ENCODE measurements at regions not wholly inside any gene's neighbourhood (a gene's known extent, or its start where the extent isn't known, plus 50 kb on each side); places are given as distances from the start of the nearest gene placed in this dataset.

GRCh38 chr14:65329481-65329880 is 83.0 kb upstream of the FUT8 start:
- H3K4me1 ChIP-seq (ENCODE audit: insufficient read depth) = peaks cover 17% of the 10 kb centered on the region
- H2AFZ ChIP-seq = no peak overlapping the region
- no peaks in the 10 kb centered on the region for H3F3A ChIP-seq (replicated peaks; ENCODE audit: low read depth)
- H4K20me1 ChIP-seq (replicated peaks; ENCODE audit: insufficient read depth) = no peaks in the 10 kb centered on the region; the same call in 1 of the 2 replicates
- H3K27me3 ChIP-seq (ENCODE audit: insufficient read depth) = peaks cover 35% of the 10 kb centered on the region
- H3K79me2 ChIP-seq (replicated peaks; ENCODE audit: insufficient read depth) = no peaks in the 10 kb centered on the region
- DNase-seq (ENCODE audit: low spot score) = no peak
- Mint-ChIP-seq H3K36me3 (ENCODE audit: low read depth) (no peaks in the 10 kb centered on the region), H3K4me3 (no peak overlapping the region), H3K27me3 (ENCODE audit: insufficient read depth, low read depth, poor library complexity) (peaks cover 14% of the 10 kb centered on the region), H3K4me1 (peaks cover 17% of the 10 kb centered on the region), H3K9me3 (no peaks in the 10 kb centered on the region), H3K27ac (no peak overlapping the region)
- no peak overlapping the region for H3K4me2 ChIP-seq
- no peak for ATAC-seq
- no peaks in the 10 kb centered on the region; the same call in 1 of the 2 replicates for H3K9me2 ChIP-seq (ENCODE audit: insufficient read depth)
- H3K27ac ChIP-seq (ENCODE audit: low read depth) = no peak overlapping the region
- no peaks in the 10 kb centered on the region for H3K36me3 ChIP-seq (ENCODE audit: insufficient read depth)
- TF ChIP-seq JUNB (IDR thresholded peaks at IDR 0.05; ENCODE audit: unreplicated experiment) (no peak), EZH2 (IDR thresholded peaks at IDR 0.05; ENCODE audit: low read depth, unreplicated experiment) (no peak), REST (IDR thresholded peaks at IDR 0.05; ENCODE audit: unreplicated experiment) (no peak), ZNF114 (CRISPR knock-in tag; IDR thresholded peaks at IDR 0.05) (no peak), CREB1 (CRISPR knock-in tag; IDR thresholded peaks at IDR 0.05; ENCODE audit: low read depth) (no peak), CTCF (conservative IDR thresholded peaks at IDR 0.05; ENCODE audit: low read depth in 2 of 2) (no peak)
- no peak overlapping the region for H3K4me3 ChIP-seq

GRCh38 chr14:65329911-65330310 is 82.6 kb upstream of the FUT8 start:
- Histone ChIP-seq H3K9me2 (ENCODE audit: insufficient read depth) (no peaks in the 10 kb centered on the region; the same call in 1 of the 2 replicates), H3K79me2 (replicated peaks; ENCODE audit: insufficient read depth) (no peaks in the 10 kb centered on the region), H2AFZ (no peak overlapping the region), H3K27ac (ENCODE audit: low read depth) (no peak overlapping the region), H3K36me3 (ENCODE audit: insufficient read depth) (no peaks in the 10 kb centered on the region), H3F3A (replicated peaks; ENCODE audit: low read depth) (no peaks in the 10 kb centered on the region), H3K4me1 (ENCODE audit: insufficient read depth) (peaks cover 19% of the 10 kb centered on the region), H3K4me2 (no peak overlapping the region), H3K27me3 (ENCODE audit: insufficient read depth) (peaks cover 37% of the 10 kb centered on the region), H4K20me1 (replicated peaks; ENCODE audit: insufficient read depth) (no peaks in the 10 kb centered on the region; the same call in 1 of the 2 replicates), H3K4me3 (no peak overlapping the region)
- peaks cover 14% of the 10 kb centered on the region for H3K27me3 Mint-ChIP-seq (ENCODE audit: insufficient read depth, low read depth, poor library complexity)
- DNase-seq (ENCODE audit: low spot score) = no peak
- peaks cover 20% of the 10 kb centered on the region for H3K4me1 Mint-ChIP-seq
- no peak overlapping the region for H3K27ac Mint-ChIP-seq
- H3K4me3 Mint-ChIP-seq = no peak overlapping the region
- no peaks in the 10 kb centered on the region for H3K36me3 Mint-ChIP-seq (ENCODE audit: low read depth)
- no peaks in the 10 kb centered on the region for H3K9me3 Mint-ChIP-seq
- ATAC-seq = no peak
- no peak for TF ChIP-seq CTCF (conservative IDR thresholded peaks at IDR 0.05; ENCODE audit: low read depth in 2 of 2)
- no peak for TF ChIP-seq ZNF114 (CRISPR knock-in tag; IDR thresholded peaks at IDR 0.05)
- TF ChIP-seq, protein P1, sequence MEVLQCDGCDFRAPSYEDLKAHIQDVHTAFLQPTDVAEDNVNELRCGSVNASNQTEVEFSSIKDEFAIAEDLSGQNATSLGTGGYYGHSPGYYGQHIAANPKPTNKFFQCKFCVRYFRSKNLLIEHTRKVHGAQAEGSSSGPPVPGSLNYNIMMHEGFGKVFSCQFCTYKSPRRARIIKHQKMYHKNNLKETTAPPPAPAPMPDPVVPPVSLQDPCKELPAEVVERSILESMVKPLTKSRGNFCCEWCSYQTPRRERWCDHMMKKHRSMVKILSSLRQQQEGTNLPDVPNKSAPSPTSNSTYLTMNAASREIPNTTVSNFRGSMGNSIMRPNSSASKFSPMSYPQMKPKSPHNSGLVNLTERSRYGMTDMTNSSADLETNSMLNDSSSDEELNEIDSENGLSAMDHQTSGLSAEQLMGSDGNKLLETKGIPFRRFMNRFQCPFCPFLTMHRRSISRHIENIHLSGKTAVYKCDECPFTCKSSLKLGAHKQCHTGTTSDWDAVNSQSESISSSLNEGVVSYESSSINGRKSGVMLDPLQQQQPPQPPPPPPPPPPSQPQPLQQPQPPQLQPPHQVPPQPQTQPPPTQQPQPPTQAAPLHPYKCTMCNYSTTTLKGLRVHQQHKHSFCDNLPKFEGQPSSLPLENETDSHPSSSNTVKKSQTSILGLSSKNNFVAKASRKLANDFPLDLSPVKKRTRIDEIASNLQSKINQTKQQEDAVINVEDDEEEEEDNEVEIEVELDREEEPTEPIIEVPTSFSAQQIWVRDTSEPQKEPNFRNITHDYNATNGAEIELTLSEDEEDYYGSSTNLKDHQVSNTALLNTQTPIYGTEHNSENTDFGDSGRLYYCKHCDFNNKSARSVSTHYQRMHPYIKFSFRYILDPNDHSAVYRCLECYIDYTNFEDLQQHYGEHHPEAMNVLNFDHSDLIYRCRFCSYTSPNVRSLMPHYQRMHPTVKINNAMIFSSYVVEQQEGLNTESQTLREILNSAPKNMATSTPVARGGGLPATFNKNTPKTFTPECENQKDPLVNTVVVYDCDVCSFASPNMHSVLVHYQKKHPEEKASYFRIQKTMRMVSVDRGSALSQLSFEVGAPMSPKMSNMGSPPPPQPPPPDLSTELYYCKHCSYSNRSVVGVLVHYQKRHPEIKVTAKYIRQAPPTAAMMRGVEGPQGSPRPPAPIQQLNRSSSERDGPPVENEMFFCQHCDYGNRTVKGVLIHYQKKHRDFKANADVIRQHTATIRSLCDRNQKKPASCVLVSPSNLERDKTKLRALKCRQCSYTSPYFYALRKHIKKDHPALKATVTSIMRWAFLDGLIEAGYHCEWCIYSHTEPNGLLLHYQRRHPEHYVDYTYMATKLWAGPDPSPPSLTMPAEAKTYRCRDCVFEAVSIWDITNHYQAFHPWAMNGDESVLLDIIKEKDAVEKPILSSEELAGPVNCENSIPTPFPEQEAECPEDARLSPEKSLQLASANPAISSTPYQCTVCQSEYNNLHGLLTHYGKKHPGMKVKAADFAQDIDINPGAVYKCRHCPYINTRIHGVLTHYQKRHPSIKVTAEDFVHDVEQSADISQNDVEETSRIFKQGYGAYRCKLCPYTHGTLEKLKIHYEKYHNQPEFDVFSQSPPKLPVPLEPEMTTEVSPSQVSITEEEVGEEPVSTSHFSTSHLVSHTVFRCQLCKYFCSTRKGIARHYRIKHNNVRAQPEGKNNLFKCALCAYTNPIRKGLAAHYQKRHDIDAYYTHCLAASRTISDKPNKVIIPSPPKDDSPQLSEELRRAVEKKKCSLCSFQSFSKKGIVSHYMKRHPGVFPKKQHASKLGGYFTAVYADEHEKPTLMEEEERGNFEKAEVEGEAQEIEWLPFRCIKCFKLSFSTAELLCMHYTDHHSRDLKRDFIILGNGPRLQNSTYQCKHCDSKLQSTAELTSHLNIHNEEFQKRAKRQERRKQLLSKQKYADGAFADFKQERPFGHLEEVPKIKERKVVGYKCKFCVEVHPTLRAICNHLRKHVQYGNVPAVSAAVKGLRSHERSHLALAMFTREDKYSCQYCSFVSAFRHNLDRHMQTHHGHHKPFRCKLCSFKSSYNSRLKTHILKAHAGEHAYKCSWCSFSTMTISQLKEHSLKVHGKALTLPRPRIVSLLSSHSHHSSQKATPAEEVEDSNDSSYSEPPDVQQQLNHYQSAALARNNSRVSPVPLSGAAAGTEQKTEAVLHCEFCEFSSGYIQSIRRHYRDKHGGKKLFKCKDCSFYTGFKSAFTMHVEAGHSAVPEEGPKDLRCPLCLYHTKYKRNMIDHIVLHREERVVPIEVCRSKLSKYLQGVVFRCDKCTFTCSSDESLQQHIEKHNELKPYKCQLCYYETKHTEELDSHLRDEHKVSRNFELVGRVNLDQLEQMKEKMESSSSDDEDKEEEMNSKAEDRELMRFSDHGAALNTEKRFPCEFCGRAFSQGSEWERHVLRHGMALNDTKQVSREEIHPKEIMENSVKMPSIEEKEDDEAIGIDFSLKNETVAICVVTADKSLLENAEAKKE (CRISPR knock-in tag; IDR thresholded peaks at IDR 0.05) = no peak
- TF ChIP-seq NANOG (IDR thresholded peaks at IDR 0.05; ENCODE audit: borderline replicate concordance) = no peak

Data from GM23338 (cell line).